H9 (cell line): ENCODE measurements at regions not wholly inside any gene's neighbourhood (a gene's known extent, or its start where the extent isn't known, plus 50 kb on each side); places are given as distances from the start of the nearest gene placed in this dataset.

Experiments used
- DNase-seq: peaks from one replicate; pipeline ENCODE4 v3.0.0-alpha.2; 2017
- H2AFZ ChIP-seq: one replicate; pipeline ENCODE4 v1.6.1; 2013; ENCODE audit warnings: mild to moderate bottlenecking, low read length, control low read depth, moderate library complexity
- H2AK5ac ChIP-seq: 2 replicates; pipeline ENCODE4 v1.6.1; 2013; ENCODE audit warnings: low read length, control low read depth, mixed read lengths; ENCODE audit not compliant: insufficient read length
- H2BK120ac ChIP-seq: one replicate; pipeline ENCODE4 v1.6.1; 2013; ENCODE audit warnings: low read depth, mild to moderate bottlenecking, low read length, control low read depth, inconsistent platforms; ENCODE audit not compliant: poor library complexity, severe bottlenecking
- H2BK12ac ChIP-seq: 2 replicates; pipeline ENCODE4 v1.6.1; 2013; ENCODE audit warnings: low read length, control low read depth, mixed read lengths, low read depth; ENCODE audit not compliant: insufficient read length
- H2BK15ac ChIP-seq: 2 replicates; pipeline ENCODE4 v1.6.1; 2013; ENCODE audit warnings: low read depth, low read length, control low read depth
- H2BK20ac ChIP-seq: one replicate; pipeline ENCODE4 v1.6.1; 2013; ENCODE audit warnings: low read depth, mild to moderate bottlenecking, low read length, control low read depth, inconsistent platforms; ENCODE audit not compliant: poor library complexity, severe bottlenecking
- H2BK5ac ChIP-seq: 2 replicates; pipeline ENCODE4 v1.6.1; 2013; ENCODE audit warnings: low read length, control low read depth, mixed read lengths; ENCODE audit not compliant: insufficient read length
- H3K14ac ChIP-seq: 2 replicates; pipeline ENCODE4 v1.6.1; 2013; ENCODE audit warnings: low read length, control low read depth; ENCODE audit not compliant: insufficient read depth
- H3K18ac ChIP-seq: 2 replicates; pipeline ENCODE4 v1.6.1; 2013; ENCODE audit warnings: low read depth, mild to moderate bottlenecking, mixed read lengths, low read length, control low read depth; ENCODE audit not compliant: insufficient read length
- H3K23ac ChIP-seq: 2 replicates; pipeline ENCODE4 v1.6.1; 2013; ENCODE audit warnings: low read length, control low read depth, mixed read lengths, low read depth; ENCODE audit not compliant: insufficient read length
- H3K23me2 ChIP-seq: 2 replicates; pipeline ENCODE4 v1.6.1; 2013; ENCODE audit warnings: low read depth, mild to moderate bottlenecking, mixed read lengths, low read length, control low read depth; ENCODE audit not compliant: insufficient read length, poor library complexity, severe bottlenecking
- H3K27ac ChIP-seq: 2 replicates; pipeline ENCODE4 v1.5.1; 2013; ENCODE audit warnings: low read length, control low read depth, mixed read lengths, low read depth; ENCODE audit not compliant: insufficient read length
- H3K27me3 ChIP-seq: 2 replicates; pipeline ENCODE4 v1.6.1; 2013; ENCODE audit warnings: low read length, control low read depth, inconsistent platforms; ENCODE audit not compliant: insufficient read depth
- H3K4ac ChIP-seq: 2 replicates; pipeline ENCODE4 v1.6.1; 2013; ENCODE audit warnings: low read depth, mild to moderate bottlenecking, control low read depth, inconsistent platforms, low read length, moderate library complexity
- H3K4me1 ChIP-seq: 2 replicates; pipeline ENCODE4 v1.6.1; 2013; ENCODE audit warnings: low read length, control low read depth, inconsistent platforms; ENCODE audit not compliant: insufficient read depth
- H3K4me2 ChIP-seq: 2 replicates; pipeline ENCODE4 v1.6.1; 2013; ENCODE audit warnings: low read length, control low read depth, mixed read lengths; ENCODE audit not compliant: insufficient read length, insufficient read depth
- H3K56ac ChIP-seq: 2 replicates; pipeline ENCODE4 v1.6.1; 2013; ENCODE audit warnings: low read depth, mild to moderate bottlenecking, mixed read lengths, low read length, control low read depth; ENCODE audit not compliant: insufficient read length
- H3K79me1 ChIP-seq: 2 replicates; pipeline ENCODE4 v1.6.1; 2013; ENCODE audit warnings: low read depth, mild to moderate bottlenecking, moderate library complexity, low read length, control low read depth, inconsistent platforms; ENCODE audit not compliant: insufficient read depth, poor library complexity, severe bottlenecking
- H3K79me2 ChIP-seq: 2 replicates; pipeline ENCODE4 v1.6.1; 2013; ENCODE audit warnings: low read length, control low read depth, inconsistent platforms; ENCODE audit not compliant: insufficient read depth
- H3K9ac ChIP-seq: 2 replicates; pipeline ENCODE4 v1.6.1; 2013; ENCODE audit warnings: low read length, control low read depth, mixed read lengths; ENCODE audit not compliant: insufficient read length; ENCODE audit errors: extremely low read depth
- H3K9me3 ChIP-seq: one replicate; pipeline ENCODE4 v1.6.1; 2013; ENCODE audit warnings: low read depth, low read length, inconsistent platforms; ENCODE audit not compliant: control insufficient read depth
- H3T11ph ChIP-seq: one replicate; pipeline ENCODE4 v1.6.1; 2013; ENCODE audit warnings: mild to moderate bottlenecking, low read length, control low read depth, inconsistent platforms
- H4K20me1 ChIP-seq: one replicate; pipeline ENCODE4 v1.6.1; 2013; ENCODE audit not compliant: control insufficient read depth, insufficient read length, insufficient read depth
- H4K5ac ChIP-seq: 2 replicates; pipeline ENCODE4 v1.6.1; 2013; ENCODE audit warnings: low read depth, mild to moderate bottlenecking, mixed read lengths, low read length, control low read depth; ENCODE audit not compliant: insufficient read length
- H4K8ac ChIP-seq: replicated peaks from 2 replicates; pipeline ENCODE4 v1.6.1; 2013; ENCODE audit warnings: low read length, control low read depth, mixed read lengths, low read depth; ENCODE audit not compliant: insufficient read length
- H4K91ac ChIP-seq: 2 replicates; pipeline ENCODE4 v1.6.1; 2013; ENCODE audit warnings: low read depth, mild to moderate bottlenecking, moderate library complexity, mixed read lengths, low read length, control low read depth; ENCODE audit not compliant: insufficient read length
- H3K27ac Mint-ChIP-seq, 3 experiments: 2 replicates in 2 of 3; 3 replicates in 1 of 3; pipeline ENCODE4 v1.8.0; 2020 to 2021; ENCODE audit warnings: mixed read lengths in 3 of 3, mild to moderate bottlenecking in 1 of 3, moderate library complexity in 1 of 3
- H3K27me3 Mint-ChIP-seq: 2 replicates; pipeline ENCODE4 v1.8.0; 2021; ENCODE audit warnings: low read depth, mild to moderate bottlenecking, moderate library complexity, mixed read lengths
- H3K36me3 Mint-ChIP-seq, 3 experiments: 2 replicates in 2 of 3; 3 replicates in 1 of 3; pipeline ENCODE4 v1.8.0; 2020 to 2021; ENCODE audit warnings: low read depth in 3 of 3, mixed read lengths in 3 of 3; ENCODE audit not compliant: insufficient read depth in 1 of 3
- H3K4me1 Mint-ChIP-seq, 2 experiments: 2 replicates each; pipeline ENCODE4 v1.8.0; 2020; ENCODE audit warnings: mixed read lengths in 2 of 2
- H3K4me3 Mint-ChIP-seq, 2 experiments: 2 replicates in 1 of 2; 3 replicates in 1 of 2; pipeline ENCODE4 v1.8.0; 2020 to 2021; ENCODE audit warnings: mild to moderate bottlenecking in 2 of 2, mixed read lengths in 2 of 2, moderate library complexity in 1 of 2
- H3K9me3 Mint-ChIP-seq, 2 experiments: 2 replicates in 1 of 2; 3 replicates in 1 of 2; pipeline ENCODE4 v1.8.0; 2020; ENCODE audit warnings: mild to moderate bottlenecking in 2 of 2, mixed read lengths in 2 of 2, moderate library complexity in 1 of 2
- CTCF ChIP-seq: fragments of 200-600 bp; sonication (generic); conservative IDR thresholded peaks from 3 replicates; pipeline ENCODE4 v1.8.0; 2021; ENCODE audit warnings: antibody characterized with exemption, mild to moderate bottlenecking
- WGBS: extraction: QIAGEN DNeasy Blood & Tissue Kit; methylation state at CpG from one replicate; pipeline ENCODE4 v1.1.7; 2013; ENCODE audit warnings: missing lambda C conversion rate, low lambda C conversion rate, mixed read lengths; ENCODE audit not compliant: insufficient read length; ENCODE audit errors: extremely low coverage; 5-methylcytosine and 5-hydroxymethylcytosine counted together

DNA sequence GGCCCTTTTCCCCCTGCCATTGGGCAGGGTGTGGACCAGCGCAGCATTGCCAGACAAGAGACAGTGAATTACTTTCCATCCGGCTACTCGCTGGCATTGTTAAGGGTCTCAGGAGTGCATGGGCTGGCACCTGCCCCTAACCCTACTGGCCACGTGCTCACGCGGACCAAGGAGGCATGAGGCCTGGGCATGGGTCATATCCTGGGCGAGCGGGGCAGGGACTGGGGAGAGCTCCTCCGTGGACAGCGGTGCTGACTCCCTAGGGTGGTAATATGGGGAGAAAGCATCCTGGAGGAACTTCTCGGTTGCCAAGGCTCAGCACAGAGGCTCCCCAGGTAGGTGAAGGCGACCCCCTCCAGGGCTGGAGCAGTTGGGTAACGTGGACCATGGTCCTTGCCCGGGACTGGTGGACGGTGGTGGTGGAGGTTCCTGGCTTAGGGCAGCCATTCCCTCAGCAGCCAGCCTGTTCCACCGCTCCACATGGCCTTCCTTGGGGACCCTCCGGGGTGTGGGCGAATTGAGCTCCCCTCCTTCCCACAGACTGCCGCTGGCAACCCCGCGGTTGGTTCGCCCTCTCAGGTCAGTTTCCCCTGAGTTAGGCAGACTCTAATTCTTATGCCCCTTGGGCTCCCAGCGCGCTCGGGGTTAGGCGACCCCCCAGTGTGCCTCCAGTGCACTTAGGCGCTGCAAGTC, 465.1 kb downstream of the SLITRK5 start:
- Histone ChIP-seq H3K4ac (no peak overlapping the region), H2AK5ac (no peak overlapping the region), H2BK15ac (no peak overlapping the region), H4K8ac (no peak overlapping the region), H3K23ac (no peak overlapping the region), H3K79me2 (no peaks in the 10 kb centered on the region), H2AFZ (no peak overlapping the region), H3T11ph (no peak overlapping the region), H2BK12ac (no peak overlapping the region), H3K9ac (no peak overlapping the region), H3K23me2 (no peaks in the 10 kb centered on the region), H2BK20ac (no peak overlapping the region), H4K5ac (no peak overlapping the region), H4K20me1 (no peaks in the 10 kb centered on the region), H2BK5ac (no peak overlapping the region), H3K4me1 (no peaks in the 10 kb centered on the region), H4K91ac (no peak overlapping the region), H3K4me2 (no peak overlapping the region), H3K14ac (no peak overlapping the region), H3K56ac (no peak overlapping the region), H3K9me3 (no peaks in the 10 kb centered on the region), H3K27ac (no peak overlapping the region), H3K18ac (no peak overlapping the region), H2BK120ac (no peak overlapping the region), H3K79me1 (no peaks in the 10 kb centered on the region), H3K27me3 (no peaks in the 10 kb centered on the region)
- no CpG with 5 or more reads among the region's 27 CpGs for WGBS
- Mint-ChIP-seq H3K4me3 (no peak overlapping the region), H3K9me3 (peaks cover 0 to 3% of the 10 kb centered on the region in 2 experiments; a peak in 1 of 5 replicates), H3K27me3 (no peaks in the 10 kb centered on the region), H3K27ac (no peak overlapping the region), H3K4me1 (no peaks in the 10 kb centered on the region), H3K36me3 (peaks cover 0 to 1% (median 0%) of the 10 kb centered on the region in 3 experiments; a peak in 1 of 7 replicates)
- DNase-seq, result no peak
- no peak for TF ChIP-seq CTCF
